Panc1 (cell line): ENCODE measurements at regions not wholly inside any gene's neighbourhood (a gene's known extent, or its start where the extent isn't known, plus 50 kb on each side); places are given as distances from the start of the nearest gene placed in this dataset.

Experiments used
- ATAC-seq: fragments of 200-7000 bp; cut with Tn5 transposase; 2 replicates; pipeline ENCODE4 v1.9.1; 2020; ENCODE audit warnings: mild to moderate bottlenecking, moderate library complexity
- BruUV-seq: library from RNA; stranded (reverse); fragments of 400-500 nt; replicated peaks from 2 replicates; lab custom pipeline; 2021; lab: Mats Ljungman, UMichigan
- CTCF ChIA-PET: fragments of 300-600 bp; sonication (Branson Sonifier 250); formaldehyde crosslinking; loops from one replicate; lab custom pipeline; 2022; ENCODE audit warnings: antibody characterized with exemption; lab: Charles Lee
- POLR2A ChIA-PET: fragments of 300-600 bp; sonication (Branson Sonifier 250); formaldehyde crosslinking; loops from one replicate; lab custom pipeline; 2022; ENCODE audit warnings: antibody characterized with exemption; lab: Charles Lee
- DNase-seq: peaks from one replicate; pipeline ENCODE4 v3.0.0-alpha.2; 2010; ENCODE audit warnings: low read depth, low spot score
- H3K27ac ChIP-seq: 2 replicates; pipeline ENCODE4 v1.5.1; 2011; ENCODE audit warnings: mild to moderate bottlenecking, low read length, inconsistent platforms
- H3K27me3 ChIP-seq: fragments of 200-500 bp; sonication (Bioruptor generic); 2 replicates; pipeline ENCODE4 v1.6.0; 2014; ENCODE audit warnings: low read length, inconsistent platforms; ENCODE audit not compliant: control insufficient read depth, insufficient read depth
- H3K36me3 ChIP-seq: fragments of 200-500 bp; sonication (Bioruptor generic); 2 replicates; pipeline ENCODE4 v1.5.1; 2014; ENCODE audit warnings: inconsistent platforms, mild to moderate bottlenecking, low read length, moderate library complexity; ENCODE audit not compliant: control insufficient read depth, insufficient read depth
- H3K4me1 ChIP-seq: 2 replicates; pipeline ENCODE4 v1.5.1; 2011; ENCODE audit warnings: inconsistent platforms, mild to moderate bottlenecking, low read length, moderate library complexity; ENCODE audit not compliant: control insufficient read depth, insufficient read depth
- H3K4me3 ChIP-seq, 2 experiments: 2 replicates each; pipeline ENCODE4 v1.5.1; 2011 to 2012; ENCODE audit warnings: low read depth in 2 of 2, low read length in 2 of 2, mild to moderate bottlenecking in 2 of 2, inconsistent platforms in 1 of 2, moderate library complexity in 1 of 2
- H3K9me3 ChIP-seq: fragments of 200-500 bp; sonication (Bioruptor generic); 2 replicates; pipeline ENCODE4 v1.5.1; 2014; ENCODE audit warnings: low read depth, mild to moderate bottlenecking, inconsistent platforms, low read length, moderate library complexity; ENCODE audit not compliant: control insufficient read depth, insufficient read depth
- CTCF ChIP-seq: fragments of 450-650 bp; IDR thresholded peaks from 2 replicates; pipeline ENCODE4 v1.5.1; 2017; ENCODE audit warnings: mild to moderate bottlenecking
- POLR2AphosphoS5 ChIP-seq: IDR thresholded peaks from 2 replicates; pipeline ENCODE4 v1.6.1; 2012; ENCODE audit warnings: mild to moderate bottlenecking, low read depth, low read length, moderate library complexity
- SIN3A ChIP-seq: IDR thresholded peaks from 2 replicates; pipeline ENCODE4 v1.6.1; 2012; ENCODE audit warnings: low read depth, mild to moderate bottlenecking, low read length, moderate library complexity, borderline replicate concordance; ENCODE audit not compliant: insufficient read depth
- TCF7L2 ChIP-seq: IDR thresholded peaks from 2 replicates; pipeline ENCODE4 v1.6.1; 2011; ENCODE audit warnings: mild to moderate bottlenecking, low read depth, low read length, inconsistent platforms
- in situ Hi-C: cut with HindIII; loops from 2 replicates; pipeline ENCODE4 v1.10.0; 2016; ENCODE audit warnings: low sequenced_read_pairs, low pct_unique_long_range_greater_than_20kb
- intact Hi-C: fragments of 100-400 bp; cut with micrococcal nuclease; formaldehyde crosslinking; loops from one replicate; pipeline ENCODE4 v1.10.0; 2022; ENCODE audit not compliant: unreplicated experiment
- TF ChIP-seq, protein P1 (sequence below), 2 experiments: IDR thresholded peaks; 2 replicates each; pipeline ENCODE4 v1.6.1; 2011 to 2012; ENCODE audit warnings: low read depth in 2 of 2, control low read depth in 1 of 2, low read length in 1 of 2, mild to moderate bottlenecking in 1 of 2, moderate library complexity in 1 of 2; ENCODE audit not compliant: insufficient read depth in 1 of 2

- ATAC-seq: no peak
- CTCF ChIA-PET: no interaction called here
- no TSS peak for BruUV-seq
Observed at GRCh38 chrX:125378205-125378604, 58.5 kb downstream of the TEX13C start.

DNA sequence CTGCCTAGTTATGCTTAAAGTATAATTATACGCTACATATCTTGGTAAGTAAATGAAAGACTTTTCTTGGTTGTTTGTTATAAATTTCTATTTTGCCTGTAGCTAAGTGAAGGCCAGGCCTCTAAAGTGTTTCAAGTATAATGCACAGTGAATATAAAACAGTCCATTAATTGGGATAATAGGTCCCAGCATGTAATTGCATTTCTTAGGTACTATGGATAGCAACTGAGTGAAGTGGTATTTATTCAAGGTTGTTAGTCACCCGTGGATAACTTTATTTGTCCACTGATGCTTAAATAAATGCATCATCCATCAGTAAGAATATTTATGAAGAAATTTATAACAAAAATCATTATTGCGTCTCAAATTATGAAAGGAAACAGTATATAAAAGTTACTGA, 59.1 kb downstream of the TEX13C start:
- ChIA-PET CTCF (no interaction called here), POLR2A (no interaction called here)
- Histone ChIP-seq H3K27me3 (no peaks in the 10 kb centered on the region), H3K9me3 (no peaks in the 10 kb centered on the region), H3K4me1 (no peaks in the 10 kb centered on the region), H3K27ac (no peak overlapping the region), H3K4me3 (no peak overlapping the region), H3K36me3 (no peaks in the 10 kb centered on the region)
- DNase-seq: no peak
- TF ChIP-seq, protein P1, sequence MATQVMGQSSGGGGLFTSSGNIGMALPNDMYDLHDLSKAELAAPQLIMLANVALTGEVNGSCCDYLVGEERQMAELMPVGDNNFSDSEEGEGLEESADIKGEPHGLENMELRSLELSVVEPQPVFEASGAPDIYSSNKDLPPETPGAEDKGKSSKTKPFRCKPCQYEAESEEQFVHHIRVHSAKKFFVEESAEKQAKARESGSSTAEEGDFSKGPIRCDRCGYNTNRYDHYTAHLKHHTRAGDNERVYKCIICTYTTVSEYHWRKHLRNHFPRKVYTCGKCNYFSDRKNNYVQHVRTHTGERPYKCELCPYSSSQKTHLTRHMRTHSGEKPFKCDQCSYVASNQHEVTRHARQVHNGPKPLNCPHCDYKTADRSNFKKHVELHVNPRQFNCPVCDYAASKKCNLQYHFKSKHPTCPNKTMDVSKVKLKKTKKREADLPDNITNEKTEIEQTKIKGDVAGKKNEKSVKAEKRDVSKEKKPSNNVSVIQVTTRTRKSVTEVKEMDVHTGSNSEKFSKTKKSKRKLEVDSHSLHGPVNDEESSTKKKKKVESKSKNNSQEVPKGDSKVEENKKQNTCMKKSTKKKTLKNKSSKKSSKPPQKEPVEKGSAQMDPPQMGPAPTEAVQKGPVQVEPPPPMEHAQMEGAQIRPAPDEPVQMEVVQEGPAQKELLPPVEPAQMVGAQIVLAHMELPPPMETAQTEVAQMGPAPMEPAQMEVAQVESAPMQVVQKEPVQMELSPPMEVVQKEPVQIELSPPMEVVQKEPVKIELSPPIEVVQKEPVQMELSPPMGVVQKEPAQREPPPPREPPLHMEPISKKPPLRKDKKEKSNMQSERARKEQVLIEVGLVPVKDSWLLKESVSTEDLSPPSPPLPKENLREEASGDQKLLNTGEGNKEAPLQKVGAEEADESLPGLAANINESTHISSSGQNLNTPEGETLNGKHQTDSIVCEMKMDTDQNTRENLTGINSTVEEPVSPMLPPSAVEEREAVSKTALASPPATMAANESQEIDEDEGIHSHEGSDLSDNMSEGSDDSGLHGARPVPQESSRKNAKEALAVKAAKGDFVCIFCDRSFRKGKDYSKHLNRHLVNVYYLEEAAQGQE (IDR thresholded peaks at IDR 0.05; ENCODE audit: insufficient read depth in 1 of 2, low read depth in 2 of 2, low read length in 1 of 2): no peak
- no peak for TF ChIP-seq POLR2AphosphoS5
- no peak for TF ChIP-seq SIN3A
- no peak for TF ChIP-seq TCF7L2
- no peak for TF ChIP-seq CTCF
- intact Hi-C loops: no loop called here
- in situ Hi-C loops: no loop called here
- no TSS peak for BruUV-seq
- no peak for ATAC-seq

More at GRCh38 chrX:125378205-125378604, 58.5 kb downstream of the TEX13C start:
- Histone ChIP-seq H3K9me3 (no peaks in the 10 kb centered on the region), H3K36me3 (no peaks in the 10 kb centered on the region), H3K4me3 (no peak overlapping the region), H3K27ac (no peak overlapping the region), H3K27me3 (no peaks in the 10 kb centered on the region), H3K4me1 (no peaks in the 10 kb centered on the region)
- intact Hi-C loops: no loop called here
- POLR2A ChIA-PET: no interaction called here
- DNase-seq: no peak
- in situ Hi-C loops: no loop called here
- TF ChIP-seq POLR2AphosphoS5 (no peak), SIN3A (no peak), TCF7L2 (no peak), CTCF (no peak)
- TF ChIP-seq, protein P1 (IDR thresholded peaks at IDR 0.05; ENCODE audit: insufficient read depth in 1 of 2, low read depth in 2 of 2, low read length in 1 of 2): no peak
